ENCODE measurements at regions not wholly inside any gene's neighbourhood (a gene's known extent, or its start where the extent isn't known, plus 50 kb on each side); places are given as distances from the start of the nearest gene placed in this dataset.
"Not testable (repeated sequence)": the region's sequence is repeated elsewhere in the genome, so short reads cannot be mapped to it uniquely, and the experiment has no call there.

DNA sequence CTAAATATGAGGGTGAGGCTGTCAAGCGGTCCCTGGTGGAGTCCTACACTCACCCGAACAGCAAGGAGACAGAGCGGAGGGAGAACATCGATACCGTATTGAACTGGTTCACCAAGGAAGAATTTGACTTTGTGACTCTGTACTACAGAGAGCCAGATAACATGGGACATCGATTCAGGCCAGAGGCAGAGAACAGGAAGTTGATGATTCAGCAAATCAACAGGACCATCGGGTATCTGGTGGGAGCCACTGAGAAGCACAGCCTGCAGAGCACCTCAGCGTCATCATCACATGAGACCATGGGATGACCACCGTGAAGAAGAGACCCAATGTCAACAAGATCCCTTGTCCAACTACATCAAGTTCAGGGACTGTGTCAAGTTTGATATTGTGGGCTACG, 67.5 kb upstream of the ROPN1B start:
- H3K4me1 ChIP-seq (ENCODE audit: insufficient read depth, low read length, poor library complexity, severe bottlenecking); H3K9me3 ChIP-seq (ENCODE audit: low read depth, low read length, poor library complexity, severe bottlenecking); DNase-seq (ENCODE audit: low spot score); BruUV-seq (replicated peaks); H3K27ac ChIP-seq (ENCODE audit: low read depth, low read length, poor library complexity, severe bottlenecking); H3K4me3 ChIP-seq (ENCODE audit: low read depth, low read length, poor library complexity, severe bottlenecking); intact Hi-C loops (cut with micrococcal nuclease; ENCODE audit: unreplicated experiment); POLR2A ChIA-PET (ENCODE audit: low non-redundant PET); H3K27me3 ChIP-seq (replicated peaks; ENCODE audit: insufficient read depth, low read depth, low read length, poor library complexity); H3K36me3 ChIP-seq (ENCODE audit: insufficient read depth, low read length, poor library complexity, severe bottlenecking); CTCF ChIA-PET: not testable (repeated sequence)

- BruUV-seq (replicated peaks); H3K4me1 ChIP-seq (ENCODE audit: insufficient read depth, low read length, poor library complexity, severe bottlenecking); H3K27me3 ChIP-seq (replicated peaks; ENCODE audit: insufficient read depth, low read depth, low read length, poor library complexity); H3K4me3 ChIP-seq (ENCODE audit: low read depth, low read length, poor library complexity, severe bottlenecking); H3K27ac ChIP-seq (ENCODE audit: low read depth, low read length, poor library complexity, severe bottlenecking); POLR2A ChIA-PET (ENCODE audit: low non-redundant PET); intact Hi-C loops (cut with micrococcal nuclease; ENCODE audit: unreplicated experiment); H3K36me3 ChIP-seq (ENCODE audit: insufficient read depth, low read length, poor library complexity, severe bottlenecking); CTCF ChIA-PET; H3K9me3 ChIP-seq (ENCODE audit: low read depth, low read length, poor library complexity, severe bottlenecking); DNase-seq (ENCODE audit: low spot score): not testable (repeated sequence)
These were observed 65.1 kb upstream of the ROPN1B start for GRCh38 chr3:125903780-125904455.

DNA sequence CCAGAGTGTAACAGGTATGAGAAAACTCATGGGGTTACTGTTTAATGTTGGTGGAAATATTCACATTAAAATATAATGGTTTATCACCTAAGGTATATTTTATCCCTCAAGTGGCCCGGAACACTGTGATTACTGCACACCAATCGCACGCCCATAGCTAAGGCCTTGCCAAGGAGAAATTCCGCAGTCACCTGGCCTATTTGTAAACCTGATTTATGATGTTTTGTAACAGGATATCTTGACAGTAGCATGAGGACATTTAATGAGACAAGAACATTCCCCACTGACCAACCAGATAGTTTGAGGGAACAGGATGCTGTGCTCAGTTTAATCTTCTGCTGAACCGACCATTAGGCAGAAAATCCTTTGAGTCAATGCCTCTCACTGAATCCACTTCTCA, 61.7 kb upstream of the ROPN1B start:
- DNase-seq (ENCODE audit: low spot score); H3K9me3 ChIP-seq (ENCODE audit: low read depth, low read length, poor library complexity, severe bottlenecking); BruUV-seq (replicated peaks); H3K27ac ChIP-seq (ENCODE audit: low read depth, low read length, poor library complexity, severe bottlenecking); POLR2A ChIA-PET (ENCODE audit: low non-redundant PET); intact Hi-C loops (cut with micrococcal nuclease; ENCODE audit: unreplicated experiment); CTCF ChIA-PET; H3K27me3 ChIP-seq (replicated peaks; ENCODE audit: insufficient read depth, low read depth, low read length, poor library complexity); H3K4me3 ChIP-seq (ENCODE audit: low read depth, low read length, poor library complexity, severe bottlenecking); H3K36me3 ChIP-seq (ENCODE audit: insufficient read depth, low read length, poor library complexity, severe bottlenecking); H3K4me1 ChIP-seq (ENCODE audit: insufficient read depth, low read length, poor library complexity, severe bottlenecking): not testable (repeated sequence)

DNA sequence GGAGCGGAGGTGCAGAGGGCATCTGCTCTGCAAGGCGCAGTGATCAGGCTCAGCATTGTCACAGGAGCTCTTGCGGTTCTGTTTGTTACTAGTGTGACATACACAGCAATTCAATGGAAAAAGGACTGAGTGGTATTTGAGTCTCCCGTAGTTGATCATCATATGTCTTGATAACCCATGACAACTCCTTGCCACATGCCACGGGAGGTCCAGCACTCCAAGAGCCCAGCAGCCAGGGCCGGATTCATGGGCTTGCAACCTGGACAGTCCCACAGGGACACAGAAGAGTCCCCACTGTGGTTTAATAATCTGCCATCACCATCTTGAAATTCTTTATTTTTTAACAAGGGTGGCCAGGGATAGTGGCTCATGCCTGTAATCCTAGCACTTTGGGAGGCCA, 58.1 kb upstream of the ROPN1B start:
- H3K4me3 ChIP-seq (ENCODE audit: low read depth, low read length, poor library complexity, severe bottlenecking); H3K27me3 ChIP-seq (replicated peaks; ENCODE audit: insufficient read depth, low read depth, low read length, poor library complexity); DNase-seq (ENCODE audit: low spot score); H3K27ac ChIP-seq (ENCODE audit: low read depth, low read length, poor library complexity, severe bottlenecking); H3K9me3 ChIP-seq (ENCODE audit: low read depth, low read length, poor library complexity, severe bottlenecking); H3K36me3 ChIP-seq (ENCODE audit: insufficient read depth, low read length, poor library complexity, severe bottlenecking); H3K4me1 ChIP-seq (ENCODE audit: insufficient read depth, low read length, poor library complexity, severe bottlenecking); CTCF ChIA-PET; BruUV-seq (replicated peaks); POLR2A ChIA-PET (ENCODE audit: low non-redundant PET): not testable (repeated sequence)
- intact Hi-C loops (cut with micrococcal nuclease; ENCODE audit: unreplicated experiment), result loop anchor here (10.0 kb wide), 1 partner anchor 564 kb away; the partner anchor contains the start of gene ZXDC

DNA sequence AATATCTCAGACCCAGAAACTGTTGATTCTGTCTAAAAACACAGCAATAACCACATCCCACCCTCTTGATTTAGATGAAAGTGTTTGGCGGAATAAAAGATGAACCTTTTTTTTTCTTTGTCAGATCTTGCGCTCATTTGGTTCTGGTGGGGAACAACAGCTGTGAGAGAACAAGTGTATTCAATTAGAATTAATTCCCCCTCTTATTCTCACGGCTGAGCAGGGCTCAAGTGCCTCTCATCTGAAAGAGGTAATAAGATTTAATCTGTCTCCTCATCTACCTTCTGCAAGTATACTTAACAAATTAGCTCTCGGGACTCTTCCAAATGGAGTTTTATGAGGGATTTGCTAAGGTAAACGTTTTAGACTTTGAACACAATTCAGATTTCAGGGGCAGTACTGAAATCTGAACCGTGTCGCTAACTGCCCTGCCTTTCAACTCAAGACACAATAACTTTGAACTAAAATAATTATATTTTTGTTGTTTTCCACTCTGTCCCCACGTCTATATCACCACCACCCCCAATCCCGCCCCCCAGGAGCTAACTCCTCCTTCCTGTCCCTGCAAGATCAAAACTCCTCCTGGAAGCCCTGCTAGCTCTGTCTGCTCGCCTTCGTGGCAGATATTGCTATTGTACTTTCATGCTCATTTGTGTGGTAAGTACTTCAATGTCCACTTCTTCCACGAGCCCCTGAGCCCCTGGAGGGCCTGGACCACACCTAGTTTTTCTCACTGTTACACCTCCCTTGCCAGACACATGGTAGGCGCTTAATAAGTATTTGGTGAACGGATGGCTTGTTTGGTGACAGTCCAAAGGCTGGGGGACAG, 54.2 kb upstream of the ROPN1B start:
- peak; percentile 3 for DNase-seq (ENCODE audit: low spot score)
- BruUV-seq (replicated peaks), result TSS peak; percentile 51
- not testable (repeated sequence) for H3K36me3 ChIP-seq (ENCODE audit: insufficient read depth, low read length, poor library complexity, severe bottlenecking); H3K4me1 ChIP-seq (ENCODE audit: insufficient read depth, low read length, poor library complexity, severe bottlenecking); H3K27ac ChIP-seq (ENCODE audit: low read depth, low read length, poor library complexity, severe bottlenecking); H3K27me3 ChIP-seq (replicated peaks; ENCODE audit: insufficient read depth, low read depth, low read length, poor library complexity); H3K9me3 ChIP-seq (ENCODE audit: low read depth, low read length, poor library complexity, severe bottlenecking)
- intact Hi-C loops (cut with micrococcal nuclease; ENCODE audit: unreplicated experiment), result loop anchor here (10.0 kb wide), 1 partner anchor 560 kb away; the partner anchor contains the start of gene ZXDC
- CTCF ChIA-PET, result interaction anchor here (0.7 kb wide), 1 partner anchor 148 kb away, joined by 3 read pairs; no protein-coding TSS in a partner anchor
- peak overlapping the region; percentile 65 for H3K4me3 ChIP-seq (ENCODE audit: low read depth, low read length, poor library complexity, severe bottlenecking)
- POLR2A ChIA-PET (ENCODE audit: low non-redundant PET), result interaction anchor here (0.7 kb wide), 1 partner anchor 1089 kb away, joined by 13 read pairs; no protein-coding TSS in a partner anchor

- H3K27me3 ChIP-seq (replicated peaks; ENCODE audit: insufficient read depth, low read depth, low read length, poor library complexity); POLR2A ChIA-PET (ENCODE audit: low non-redundant PET); H3K36me3 ChIP-seq (ENCODE audit: insufficient read depth, low read length, poor library complexity, severe bottlenecking); H3K9me3 ChIP-seq (ENCODE audit: low read depth, low read length, poor library complexity, severe bottlenecking); BruUV-seq (replicated peaks); H3K4me1 ChIP-seq (ENCODE audit: insufficient read depth, low read length, poor library complexity, severe bottlenecking): not testable (repeated sequence)
- intact Hi-C loops (cut with micrococcal nuclease; ENCODE audit: unreplicated experiment), result loop anchor here (10.0 kb wide), 1 partner anchor 559 kb away; the partner anchor contains the start of gene ZXDC
- CTCF ChIA-PET, result interaction anchor here (0.7 kb wide), 1 partner anchor 149 kb away, joined by 3 read pairs; no protein-coding TSS in a partner anchor
- Histone ChIP-seq H3K27ac (ENCODE audit: low read depth, low read length, poor library complexity, severe bottlenecking) (peak overlapping the region; percentile 50), H3K4me3 (ENCODE audit: low read depth, low read length, poor library complexity, severe bottlenecking) (peak overlapping the region; percentile 65)
- peak; percentile 23 for DNase-seq (ENCODE audit: low spot score)
These were observed 53.6 kb upstream of the ROPN1B start for GRCh38 chr3:125915437-125915787.

DNA sequence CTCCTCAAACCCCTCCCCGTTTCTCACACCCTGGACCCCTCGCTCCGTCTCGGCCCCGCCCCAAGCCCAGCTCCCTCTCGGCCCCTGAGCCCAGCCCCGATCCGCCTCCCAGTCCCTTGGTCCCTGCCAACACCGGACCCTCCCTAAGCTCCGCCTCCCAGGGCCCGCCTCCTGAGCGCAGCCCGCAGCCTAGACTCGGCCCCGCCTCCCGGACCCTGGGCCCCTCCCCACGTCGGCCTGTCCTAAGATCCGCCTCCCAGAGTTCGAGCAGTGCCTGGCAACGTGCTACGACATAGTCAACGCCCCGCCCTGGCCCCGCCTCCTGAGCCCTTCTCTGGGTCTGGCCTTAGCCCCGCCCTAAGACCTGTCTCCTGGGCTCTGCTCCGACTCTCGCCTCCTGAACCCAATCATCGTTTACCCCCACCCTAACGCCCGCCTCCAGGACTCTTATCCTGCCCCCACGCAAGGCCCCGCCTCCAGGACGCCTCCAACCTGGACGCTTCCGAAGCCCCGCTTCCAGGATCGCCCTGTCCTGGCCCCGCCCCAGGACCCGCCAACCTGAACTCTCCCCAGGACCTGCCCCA, 53.1 kb upstream of the ROPN1B start:
- H3K36me3 ChIP-seq (ENCODE audit: insufficient read depth, low read length, poor library complexity, severe bottlenecking); H3K9me3 ChIP-seq (ENCODE audit: low read depth, low read length, poor library complexity, severe bottlenecking); H3K4me1 ChIP-seq (ENCODE audit: insufficient read depth, low read length, poor library complexity, severe bottlenecking); BruUV-seq (replicated peaks); H3K27me3 ChIP-seq (replicated peaks; ENCODE audit: insufficient read depth, low read depth, low read length, poor library complexity): not testable (repeated sequence)
- peak; percentile 98 for DNase-seq (ENCODE audit: low spot score)
- Histone ChIP-seq H3K27ac (ENCODE audit: low read depth, low read length, poor library complexity, severe bottlenecking) (peak overlapping the region; percentile 50), H3K4me3 (ENCODE audit: low read depth, low read length, poor library complexity, severe bottlenecking) (peak overlapping the region; percentile 65)
- intact Hi-C loops (cut with micrococcal nuclease; ENCODE audit: unreplicated experiment), result loop anchor here (10.0 kb wide), 1 partner anchor 559 kb away; the partner anchor contains the start of gene ZXDC
- CTCF ChIA-PET, result interaction anchor here (0.6 to 0.7 kb wide), 2 partner anchors 149 to 714 kb away, joined by 3 read pairs; no protein-coding TSS in a partner anchor
- POLR2A ChIA-PET (ENCODE audit: low non-redundant PET), result interaction anchor here (0.5 kb wide), 1 partner anchor 321 kb away, joined by 9 read pairs; the partner anchor contains the start of gene OSBPL11

Measured in A673 (cell line).